SK-N-SH treated with all-trans-retinoic acid at 6 μM for 48 hours (cell line): ENCODE measurements at regions not wholly inside any gene's neighbourhood (a gene's known extent, or its start where the extent isn't known, plus 50 kb on each side); places are given as distances from the start of the nearest gene placed in this dataset.

Experiments
- ATAC-seq: fragments of 200-7000 bp; cut with Tn5 transposase; 3 replicates; pipeline ENCODE4 v1.9.1; 2020; ENCODE audit warnings: mild to moderate bottlenecking, moderate library complexity
- ARNTL ChIP-seq: fragments of 450-650 bp; formaldehyde crosslinking; IDR thresholded peaks from 2 replicates; pipeline ENCODE4 v1.5.0; 2020; ENCODE audit warnings: low read depth, mild to moderate bottlenecking, moderate library complexity, borderline replicate concordance
- CREB5 ChIP-seq: fragments of 250-450 bp; sonication (Bioruptor Pico); IDR thresholded peaks from 2 replicates; pipeline ENCODE4 v1.5.1; 2020; ENCODE audit warnings: low read depth, mild to moderate bottlenecking, moderate library complexity
- CSDC2 ChIP-seq: fragments of 250-450 bp; sonication (Bioruptor Pico); IDR thresholded peaks from 2 replicates; pipeline ENCODE4 v1.5.0; 2020; ENCODE audit warnings: mild to moderate bottlenecking, moderate library complexity
- CSRNP3 ChIP-seq: fragments of 250-450 bp; sonication (Bioruptor Pico); IDR thresholded peaks from 2 replicates; pipeline ENCODE4 v1.5.1; 2021; ENCODE audit warnings: mild to moderate bottlenecking, moderate library complexity
- ESRRG ChIP-seq: fragments of 250-450 bp; sonication (Bioruptor Pico); IDR thresholded peaks from 2 replicates; pipeline ENCODE4 v1.6.1; 2021; ENCODE audit warnings: mild to moderate bottlenecking
- GLIS3 ChIP-seq: fragments of 250-450 bp; sonication (Bioruptor Pico); IDR thresholded peaks from 2 replicates; pipeline ENCODE4 v1.5.0; 2020; ENCODE audit warnings: mild to moderate bottlenecking, moderate library complexity
- ISL1 ChIP-seq: fragments of 250-450 bp; sonication (Bioruptor Pico); IDR thresholded peaks from 2 replicates; pipeline ENCODE4 v2.1.2; 2022; ENCODE audit warnings: mild to moderate bottlenecking, moderate library complexity
- OSR1 ChIP-seq: fragments of 250-450 bp; sonication (Bioruptor Pico); IDR thresholded peaks from 2 replicates; pipeline ENCODE4 v1.8.0; 2022; ENCODE audit warnings: moderate library complexity, mild to moderate bottlenecking, inconsistent platforms
- POU6F1 ChIP-seq: fragments of 250-450 bp; sonication (Bioruptor Pico); IDR thresholded peaks from 2 replicates; pipeline ENCODE4 v1.8.0; 2021; ENCODE audit warnings: low read depth, mild to moderate bottlenecking, moderate library complexity, borderline replicate concordance
- PPARA ChIP-seq: fragments of 250-450 bp; sonication (Bioruptor Pico); IDR thresholded peaks from 2 replicates; pipeline ENCODE4 v1.5.0; 2020; ENCODE audit warnings: mild to moderate bottlenecking, borderline replicate concordance
- RARB ChIP-seq: fragments of 250-450 bp; sonication (Bioruptor Pico); IDR thresholded peaks from 2 replicates; pipeline ENCODE4 v1.8.0; 2021; ENCODE audit warnings: mild to moderate bottlenecking, moderate library complexity
- SNAI2 ChIP-seq: fragments of 250-450 bp; sonication (Bioruptor Pico); IDR thresholded peaks from 2 replicates; pipeline ENCODE4 v1.5.0; 2020; ENCODE audit warnings: mild to moderate bottlenecking, moderate library complexity
- TCF4 ChIP-seq: fragments of 250-450 bp; sonication (Bioruptor Pico); IDR thresholded peaks from 2 replicates; pipeline ENCODE4 v1.8.0; 2021; ENCODE audit warnings: mild to moderate bottlenecking, moderate library complexity, borderline replicate concordance
- TOX ChIP-seq: fragments of 250-450 bp; sonication (Bioruptor Pico); IDR thresholded peaks from 2 replicates; pipeline ENCODE4 v1.8.0; 2021; ENCODE audit warnings: mild to moderate bottlenecking, moderate library complexity, borderline replicate concordance
- TSHZ2 ChIP-seq: fragments of 250-450 bp; sonication (Bioruptor Pico); IDR thresholded peaks from 2 replicates; pipeline ENCODE4 v1.5.0; 2020; ENCODE audit warnings: mild to moderate bottlenecking, moderate library complexity
- ZC3H10 ChIP-seq: fragments of 250-450 bp; sonication (Bioruptor Pico); IDR thresholded peaks from 2 replicates; pipeline ENCODE4 v1.5.1; 2021; ENCODE audit warnings: mild to moderate bottlenecking, moderate library complexity
- ZFP3 ChIP-seq: fragments of 250-450 bp; sonication (Bioruptor Pico); IDR thresholded peaks from 2 replicates; pipeline ENCODE4 v1.5.0; 2020; ENCODE audit warnings: mild to moderate bottlenecking, moderate library complexity
- ZFP30 ChIP-seq: fragments of 450-650 bp; formaldehyde crosslinking; IDR thresholded peaks from 2 replicates; pipeline ENCODE4 v1.5.0; 2022; ENCODE audit warnings: mild to moderate bottlenecking, moderate library complexity
- ZNF565 ChIP-seq: fragments of 450-650 bp; formaldehyde crosslinking; conservative IDR thresholded peaks from 2 replicates; pipeline ENCODE4 v1.5.0; 2020; ENCODE audit warnings: low read depth, mild to moderate bottlenecking, moderate library complexity
- ZNF70 ChIP-seq: fragments of 450-650 bp; formaldehyde crosslinking; IDR thresholded peaks from 2 replicates; pipeline ENCODE4 v1.5.0; 2020; ENCODE audit warnings: mild to moderate bottlenecking, moderate library complexity

- TF ChIP-seq ZFP30: no peak
- no peak for TF ChIP-seq SNAI2 (CRISPR knock-in tag)
- no peak for TF ChIP-seq TCF4
- TF ChIP-seq, all 23 proteins: peak for 0
Observed at GRCh38 chr9:88792502-88792901, 198.8 kb upstream of the S1PR3 start (continued).

- ATAC-seq: no peak
- no peak for TF ChIP-seq CSRNP3 (CRISPR knock-in tag)
- TF ChIP-seq GLIS3 (CRISPR knock-in tag): no peak
- no peak for TF ChIP-seq TOX (CRISPR knock-in tag)
- TF ChIP-seq ZNF70 (CRISPR knock-in tag): no peak
- no peak for TF ChIP-seq ESRRG
- no peak for TF ChIP-seq PPARA (CRISPR knock-in tag)
- TF ChIP-seq RARB (CRISPR knock-in tag): no peak
- no peak for TF ChIP-seq CSDC2
- TF ChIP-seq CREB5 (CRISPR knock-in tag): no peak
- TF ChIP-seq SNAI2 (CRISPR knock-in tag): no peak
- TF ChIP-seq TCF4: no peak
- no peak for TF ChIP-seq ARNTL (CRISPR knock-in tag)
- no peak for TF ChIP-seq ZC3H10 (CRISPR knock-in tag)
- no peak for TF ChIP-seq ZNF565 (CRISPR knock-in tag)
- no peak for TF ChIP-seq OSR1 (CRISPR knock-in tag)
- no peak for TF ChIP-seq POU6F1 (CRISPR knock-in tag)
- no peak for TF ChIP-seq ISL1 (CRISPR knock-in tag)
- TF ChIP-seq ZFP30: no peak
- TF ChIP-seq ZFP3 (CRISPR knock-in tag): no peak
Observed at GRCh38 chr9:88794100-88794499, 197.2 kb upstream of the S1PR3 start.

- no peak for ATAC-seq
- TF ChIP-seq TSHZ2 (CRISPR knock-in tag): no peak
- TF ChIP-seq ZFP3 (CRISPR knock-in tag): no peak
- no peak for TF ChIP-seq POU6F1 (CRISPR knock-in tag)
Observed at GRCh38 chr9:88796947-88797346, 194.3 kb upstream of the S1PR3 start.

- no peak for ATAC-seq
- TF ChIP-seq OSR1 (CRISPR knock-in tag): no peak
Observed at GRCh38 chr9:88798476-88798875, 192.8 kb upstream of the S1PR3 start.
